ENCODE measurements at regions not wholly inside any gene's neighbourhood (a gene's known extent, or its start where the extent isn't known, plus 50 kb on each side); places are given as distances from the start of the nearest gene placed in this dataset.

DNA sequence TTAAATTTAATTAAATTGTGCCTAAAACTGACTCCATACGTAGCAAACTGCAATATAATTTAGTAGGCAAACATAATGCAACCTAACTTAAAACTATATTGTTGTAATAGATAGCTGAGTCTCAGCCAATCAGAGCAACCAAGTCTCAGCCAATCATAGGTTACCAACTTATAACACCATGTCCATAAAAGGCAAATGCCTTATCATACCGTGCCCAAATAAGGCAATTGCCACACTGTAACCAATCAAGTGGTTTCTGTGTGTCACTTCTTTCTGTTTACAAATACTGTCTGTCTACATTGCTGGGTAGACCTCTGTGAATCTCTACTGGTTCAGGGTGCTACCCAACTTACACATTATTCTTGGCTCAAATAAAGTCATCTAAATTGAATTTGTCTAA lies 728.4 kb upstream of the EPHA6 start:
- Histone ChIP-seq H3K4me3 (ENCODE audit: low read depth, low read length) (no peak overlapping the region), H3K36me3 (ENCODE audit: control insufficient read depth, insufficient read depth, low read length) (no peaks in the 10 kb centered on the region), H3K27me3 (ENCODE audit: control insufficient read depth, insufficient read depth, low read length) (no peaks in the 10 kb centered on the region)
- no peak for DNase-seq (ENCODE audit: low read depth)
- TF ChIP-seq, protein P1, sequence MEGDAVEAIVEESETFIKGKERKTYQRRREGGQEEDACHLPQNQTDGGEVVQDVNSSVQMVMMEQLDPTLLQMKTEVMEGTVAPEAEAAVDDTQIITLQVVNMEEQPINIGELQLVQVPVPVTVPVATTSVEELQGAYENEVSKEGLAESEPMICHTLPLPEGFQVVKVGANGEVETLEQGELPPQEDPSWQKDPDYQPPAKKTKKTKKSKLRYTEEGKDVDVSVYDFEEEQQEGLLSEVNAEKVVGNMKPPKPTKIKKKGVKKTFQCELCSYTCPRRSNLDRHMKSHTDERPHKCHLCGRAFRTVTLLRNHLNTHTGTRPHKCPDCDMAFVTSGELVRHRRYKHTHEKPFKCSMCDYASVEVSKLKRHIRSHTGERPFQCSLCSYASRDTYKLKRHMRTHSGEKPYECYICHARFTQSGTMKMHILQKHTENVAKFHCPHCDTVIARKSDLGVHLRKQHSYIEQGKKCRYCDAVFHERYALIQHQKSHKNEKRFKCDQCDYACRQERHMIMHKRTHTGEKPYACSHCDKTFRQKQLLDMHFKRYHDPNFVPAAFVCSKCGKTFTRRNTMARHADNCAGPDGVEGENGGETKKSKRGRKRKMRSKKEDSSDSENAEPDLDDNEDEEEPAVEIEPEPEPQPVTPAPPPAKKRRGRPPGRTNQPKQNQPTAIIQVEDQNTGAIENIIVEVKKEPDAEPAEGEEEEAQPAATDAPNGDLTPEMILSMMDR (IDR thresholded peaks at IDR 0.05; ENCODE audit: insufficient read depth, low read length, poor library complexity, severe bottlenecking) = no peak

DNA sequence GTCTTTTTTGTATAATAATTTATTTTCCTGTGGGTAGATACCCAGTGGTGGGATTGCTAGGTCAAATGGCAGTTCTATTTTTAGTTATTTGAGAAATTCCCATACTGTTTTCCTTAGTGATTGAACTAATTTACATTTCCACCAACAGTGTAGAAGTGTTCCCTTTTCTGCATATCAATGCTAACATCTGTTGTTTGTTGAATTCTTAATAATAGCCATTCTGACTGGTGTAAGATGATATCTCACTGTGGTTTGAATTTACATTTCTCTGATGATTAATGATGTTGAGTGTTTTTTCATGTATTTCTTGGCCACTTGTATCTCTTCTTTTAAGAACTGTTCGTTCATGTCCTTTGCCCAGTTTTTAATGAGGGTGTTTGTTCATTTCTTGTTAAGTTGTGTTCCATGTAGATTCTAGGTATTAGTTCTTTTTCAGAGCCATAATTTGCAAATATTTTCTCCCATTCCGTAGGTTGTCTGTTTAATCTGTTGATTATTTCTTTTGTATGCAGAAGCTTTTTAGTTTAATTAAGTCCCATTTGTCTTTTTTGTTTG lies 713.3 kb upstream of the EPHA6 start:
- Histone ChIP-seq H3K4me3 (ENCODE audit: low read depth, low read length) (no peak overlapping the region), H3K27me3 (ENCODE audit: control insufficient read depth, insufficient read depth, low read length) (no peaks in the 10 kb centered on the region), H3K36me3 (ENCODE audit: control insufficient read depth, insufficient read depth, low read length) (no peaks in the 10 kb centered on the region)
- TF ChIP-seq, protein P1 (IDR thresholded peaks at IDR 0.05; ENCODE audit: insufficient read depth, low read length, poor library complexity, severe bottlenecking) = no peak
- no peak for DNase-seq (ENCODE audit: low read depth)

DNA sequence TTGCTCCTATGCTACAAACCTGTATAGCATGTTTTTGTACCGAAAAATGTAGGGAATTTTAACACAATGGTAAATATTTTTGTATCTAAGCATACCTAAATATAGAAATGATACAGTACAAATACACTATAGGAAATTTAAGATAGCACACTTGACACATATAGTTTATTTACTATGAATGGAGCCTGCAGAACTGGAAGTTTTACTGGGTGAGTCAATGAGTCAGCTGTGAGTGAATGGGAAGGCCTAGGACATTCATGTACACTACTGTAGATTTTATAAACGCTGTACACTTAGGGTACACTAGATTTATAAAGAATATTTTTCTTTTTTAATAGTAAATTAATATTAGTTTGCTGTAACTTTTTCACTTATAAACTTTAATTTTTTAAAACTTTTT lies 707.7 kb upstream of the EPHA6 start:
- TF ChIP-seq, protein P1 (IDR thresholded peaks at IDR 0.05; ENCODE audit: insufficient read depth, low read length, poor library complexity, severe bottlenecking) = no peak
- DNase-seq (ENCODE audit: low read depth) = no peak
- no peaks in the 10 kb centered on the region for H3K27me3 ChIP-seq (ENCODE audit: control insufficient read depth, insufficient read depth, low read length)
- no peak overlapping the region for H3K4me3 ChIP-seq (ENCODE audit: low read depth, low read length)
- H3K36me3 ChIP-seq (ENCODE audit: control insufficient read depth, insufficient read depth, low read length) = no peaks in the 10 kb centered on the region

All from kidney epithelial cell (primary cell).